DMS79 (cell line): ENCODE measurements at regions not wholly inside any gene's neighbourhood (a gene's known extent, or its start where the extent isn't known, plus 50 kb on each side); places are given as distances from the start of the nearest gene placed in this dataset.
"Not testable (repeated sequence)": the region's sequence is repeated elsewhere in the genome, so short reads cannot be mapped to it uniquely, and the experiment has no call there.

ENCODE experiments used
- DNase-seq: peaks from one replicate; lab custom pipeline; 2025; lab: John Stamatoyannopoulos, UW

DNA sequence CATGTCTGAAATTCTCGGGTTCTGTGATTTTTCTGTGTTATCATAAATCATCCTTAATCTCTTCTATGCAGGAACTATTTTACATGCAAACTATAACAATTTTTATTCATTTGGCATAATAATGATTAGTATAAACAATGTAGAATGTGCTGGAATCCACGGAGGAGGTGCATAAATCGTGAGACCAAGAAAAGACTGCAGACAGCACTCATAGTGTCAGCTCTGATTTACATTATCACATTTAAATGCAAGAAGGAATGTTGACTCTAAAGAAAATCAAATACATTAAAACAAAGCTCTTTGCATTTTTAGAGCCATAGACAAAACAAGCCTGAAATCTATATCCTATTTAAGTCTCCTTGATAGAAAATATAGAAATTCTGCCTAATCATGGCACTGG is 501.7 kb upstream of the STXBP6 start:
- no peak for DNase-seq

DNA sequence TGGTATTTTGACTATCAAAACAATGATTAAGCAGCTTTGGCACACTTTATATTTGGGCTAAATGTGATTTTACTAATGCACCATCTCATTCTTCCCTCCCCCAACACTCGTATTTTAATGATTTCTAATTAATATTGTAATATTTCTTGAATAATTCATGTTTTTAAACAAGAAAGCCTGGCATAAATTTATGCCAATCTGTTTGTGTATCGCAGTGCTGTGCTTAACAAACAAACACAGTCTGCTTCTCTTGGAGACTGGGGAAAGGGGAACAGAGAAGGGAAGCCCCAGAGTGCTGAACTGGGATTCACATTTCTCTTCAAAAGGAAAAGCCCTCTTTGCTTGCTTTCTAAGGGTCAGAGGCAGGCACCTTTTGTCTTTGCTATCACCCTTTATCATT is 496.9 kb upstream of the STXBP6 start:
- no peak for DNase-seq

GRCh38 chr14:25537846-25538455 is 488.0 kb upstream of the STXBP6 start:
- DNase-seq = no peak

GRCh38 chr14:25526290-25526689 is 476.3 kb upstream of the STXBP6 start:
- DNase-seq = no peak

- DNase-seq = no peak
Measured at GRCh38 chr14:25522926-25523325, 473.0 kb upstream of the STXBP6 start.

DNA sequence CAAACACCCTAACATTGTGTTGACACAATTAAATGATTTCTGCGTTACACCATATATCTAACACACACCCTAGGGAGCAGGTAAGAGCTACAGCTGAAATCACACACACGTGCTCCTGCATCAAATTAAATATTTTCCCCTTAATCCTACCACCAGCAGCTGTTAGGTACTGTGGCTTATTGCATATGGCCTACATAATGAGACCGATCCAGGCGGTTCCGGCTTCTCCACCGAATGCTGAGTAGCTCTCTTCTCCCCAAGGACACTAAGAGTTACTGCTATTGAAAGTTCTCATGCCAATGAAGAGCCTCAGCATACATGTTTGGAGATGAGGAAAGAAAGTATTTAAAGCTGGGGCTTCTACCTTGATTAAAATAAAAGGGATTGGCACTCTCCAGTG is 472.2 kb upstream of the STXBP6 start:
- DNase-seq = no peak

- DNase-seq = no peak
Measured at GRCh38 chr14:25521616-25522015, 471.7 kb upstream of the STXBP6 start.

DNA sequence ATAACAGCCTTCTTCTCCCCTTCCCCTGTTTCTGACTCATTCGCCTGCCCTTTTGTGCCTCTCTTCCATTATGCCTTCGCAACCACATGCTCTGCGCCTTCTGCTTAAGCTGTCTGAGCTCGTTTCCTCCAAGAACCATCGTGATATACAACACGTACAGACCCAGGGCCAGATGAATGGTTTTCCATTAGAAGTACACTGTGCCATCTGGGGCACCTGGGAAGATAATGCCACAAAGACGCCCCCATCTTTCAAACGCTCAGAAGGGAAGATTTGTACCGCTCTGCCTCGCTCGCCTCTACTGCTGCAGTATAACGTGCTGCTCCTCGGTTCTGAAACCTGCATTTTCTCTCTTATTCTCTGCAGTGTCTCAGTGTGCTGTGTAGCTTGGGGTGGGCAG is 470.9 kb upstream of the STXBP6 start:
- DNase-seq = no peak

- DNase-seq = no peak
Measured at GRCh38 chr14:25518364-25518763, 468.4 kb upstream of the STXBP6 start.

DNA sequence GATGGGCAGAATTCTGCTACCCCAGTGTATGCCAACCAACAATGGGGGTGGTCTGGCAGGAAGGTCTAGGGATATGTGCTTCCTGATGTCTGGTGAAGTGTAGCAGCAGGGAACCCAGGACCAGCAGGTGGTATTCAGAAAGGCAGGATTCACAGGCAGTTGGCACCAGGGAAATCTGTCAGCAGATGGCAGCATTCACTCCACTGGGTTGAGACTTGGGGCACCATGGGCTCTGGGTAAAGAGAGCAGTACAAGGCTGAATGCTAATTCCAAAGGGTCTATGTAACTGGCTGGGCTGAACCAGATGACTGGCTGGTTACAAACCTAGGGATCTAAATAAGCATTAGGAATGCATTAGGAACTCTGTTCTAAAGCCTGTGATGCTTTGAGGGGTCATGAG is 466.9 kb upstream of the STXBP6 start:
- no peak for DNase-seq

DNA sequence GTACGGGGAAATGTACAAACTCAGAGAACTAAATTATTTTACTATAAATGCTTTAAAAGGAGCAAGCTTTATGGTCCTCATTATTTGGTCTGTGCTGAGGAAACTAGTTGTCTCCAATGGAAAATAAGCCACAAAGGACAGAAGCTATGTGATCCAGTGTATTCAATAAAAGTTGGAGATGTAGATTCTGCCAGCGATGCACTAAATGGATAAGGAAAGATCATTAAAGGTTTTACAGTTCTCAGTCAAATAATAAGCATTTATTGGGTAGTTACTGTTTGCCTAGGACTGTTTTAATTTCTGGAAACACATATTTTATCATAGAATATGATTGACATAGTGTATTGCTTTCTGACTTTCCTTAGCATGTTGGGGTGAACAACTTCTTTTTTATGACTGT is 458.9 kb upstream of the STXBP6 start:
- DNase-seq = no peak

- DNase-seq = no peak
Measured at GRCh38 chr14:25501749-25502148, 451.8 kb upstream of the STXBP6 start.

GRCh38 chr14:25488961-25489360 is 439.0 kb upstream of the STXBP6 start:
- no peak for DNase-seq

- no peak for DNase-seq
Measured at GRCh38 chr14:25485381-25485780, 435.4 kb upstream of the STXBP6 start.

- no peak for DNase-seq
Measured at GRCh38 chr14:25484906-25485305, 435.0 kb upstream of the STXBP6 start.

DNA sequence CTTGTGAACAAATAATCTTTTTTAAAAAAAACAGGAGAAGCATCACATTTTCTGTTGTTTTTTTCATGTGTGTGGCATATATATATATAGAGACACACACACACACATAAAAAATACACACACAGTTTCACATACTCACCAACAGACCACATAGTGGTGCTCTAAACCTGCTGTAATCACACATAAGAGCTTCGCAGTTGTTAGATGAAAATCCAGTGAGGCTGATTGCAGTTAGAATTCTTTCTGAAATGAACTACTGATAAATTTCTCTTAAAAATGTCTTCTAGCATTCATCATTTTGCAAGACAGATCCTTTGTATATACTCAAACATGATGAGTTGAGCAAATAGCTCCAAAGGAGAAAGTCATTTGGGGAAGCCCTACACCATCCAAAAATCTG is 434.3 kb upstream of the STXBP6 start:
- DNase-seq = no peak

DNA sequence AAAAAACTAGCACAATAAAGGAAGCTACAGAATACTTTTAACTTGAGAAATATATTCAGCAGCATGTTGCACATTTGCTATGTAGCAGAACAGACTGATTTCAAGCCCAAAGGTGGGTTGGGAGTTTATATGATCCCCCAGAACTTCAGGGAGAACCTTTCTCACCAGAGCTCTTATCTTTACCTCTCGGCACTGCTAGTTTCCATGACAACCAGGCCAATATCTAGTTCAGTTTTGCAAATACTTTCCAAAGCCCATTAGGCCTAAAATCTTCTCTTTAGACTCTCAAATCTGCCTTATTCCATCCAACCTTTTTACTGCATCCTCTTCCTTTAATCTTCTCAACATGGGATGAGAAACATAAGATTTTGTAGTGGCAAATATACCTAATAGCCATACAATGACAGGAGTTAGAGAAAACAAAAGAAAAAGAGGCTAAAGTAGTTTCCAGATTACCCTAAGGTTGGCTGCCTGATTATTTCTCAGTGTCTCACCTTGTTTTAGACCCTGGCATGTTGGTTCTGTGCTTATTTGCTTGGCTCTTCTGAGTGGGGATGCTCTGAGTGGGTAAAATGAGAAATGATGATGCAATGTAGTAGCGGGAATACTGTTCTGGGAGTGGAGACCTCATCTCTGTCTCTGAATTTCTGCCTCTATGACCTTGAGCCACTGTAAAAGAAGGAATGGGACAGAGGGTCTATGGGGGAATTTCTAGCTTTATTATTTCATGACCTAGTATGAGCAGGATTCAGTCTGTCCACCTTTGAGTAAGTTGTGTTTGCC is 427.6 kb upstream of the STXBP6 start:
- no peak for DNase-seq

GRCh38 chr14:25472700-25473099 is 422.8 kb upstream of the STXBP6 start:
- no peak for DNase-seq

GRCh38 chr14:25464772-25465171 is 414.8 kb upstream of the STXBP6 start:
- DNase-seq = no peak

GRCh38 chr14:25464078-25464477 is 414.1 kb upstream of the STXBP6 start:
- peak; percentile 35 for DNase-seq

GRCh38 chr14:25463480-25463879 is 413.5 kb upstream of the STXBP6 start:
- no peak for DNase-seq

- DNase-seq = no peak
Measured at GRCh38 chr14:25461780-25462179, 411.8 kb upstream of the STXBP6 start.

DNA sequence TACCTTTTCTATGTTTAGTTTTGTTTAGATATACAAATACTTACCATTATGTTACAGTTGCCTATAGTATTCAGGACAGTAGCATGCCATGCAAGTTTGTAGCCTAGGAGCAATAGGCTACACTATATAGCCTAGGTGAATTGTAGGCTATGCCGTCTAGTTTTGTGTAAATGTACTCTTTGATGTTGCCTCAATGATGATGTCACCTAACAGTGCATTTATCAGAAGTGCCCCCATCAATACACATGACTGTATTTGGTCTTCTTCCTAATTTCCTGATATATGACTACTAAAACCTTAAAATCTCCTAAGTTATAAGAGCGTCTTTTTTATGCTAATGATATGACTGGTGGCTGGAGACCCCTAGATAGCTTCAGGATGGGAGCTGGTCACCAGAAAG is 394.4 kb upstream of the STXBP6 start:
- no peak for DNase-seq

GRCh38 chr14:25440382-25440781 is 390.4 kb upstream of the STXBP6 start:
- not testable (repeated sequence) for DNase-seq
